Stomach (tissue), 4 donors: ENCODE measurements at regions not wholly inside any gene's neighbourhood (a gene's known extent, or its start where the extent isn't known, plus 50 kb on each side); places are given as distances from the start of the nearest gene placed in this dataset.

Experiments used
- CTCF ChIP-seq, 7 experiments: fragments of 450-650 bp in 4 of 7; fragments of 200-600 bp in 3 of 7; sonication (generic) in 3 of 7; IDR thresholded peaks; one replicate each; pipeline ENCODE4 v1.5.1; 2016 to 2019; ENCODE audit warnings: antibody characterized with exemption in 7 of 7, control low read depth in 2 of 7, mild to moderate bottlenecking in 1 of 7
- EP300 ChIP-seq: sonication (generic); formaldehyde crosslinking; IDR thresholded peaks from one replicate; pipeline ENCODE4 v1.6.1; 2017; ENCODE audit warnings: antibody characterized with exemption
- POLR2A ChIP-seq, 4 donors: fragments of 450-650 bp; IDR thresholded peaks; one replicate each; pipeline ENCODE4 v1.6.1; 2016; ENCODE audit warnings: antibody characterized with exemption in 4 of 4, control low read depth in 2 of 4, mild to moderate bottlenecking in 1 of 4, moderate library complexity in 1 of 4
- POLR2AphosphoS5 ChIP-seq, 3 donors: sonication (generic); formaldehyde crosslinking; IDR thresholded peaks; one replicate each; pipeline ENCODE4 v1.6.1; 2016; ENCODE audit warnings: antibody characterized with exemption in 3 of 3

GRCh38 chr13:73702419-73703071 is 431.7 kb downstream of the KLF12 start:
- TF ChIP-seq CTCF (IDR thresholded peaks at IDR 0.05) (no peak), POLR2AphosphoS5 (IDR thresholded peaks at IDR 0.05) (no peak), POLR2A (IDR thresholded peaks at IDR 0.05) (no peak), EP300 (no peak)
